Esophagus muscularis mucosa (tissue), 4 donors: ENCODE measurements at regions not wholly inside any gene's neighbourhood (a gene's known extent, or its start where the extent isn't known, plus 50 kb on each side); places are given as distances from the start of the nearest gene placed in this dataset.

Source experiments
- DNase-seq: peaks from one replicate; pipeline ENCODE4 v3.0.0-alpha.2; 2017; ENCODE audit errors: extremely low spot score
- H3K27ac ChIP-seq, 4 donors: fragments of 200-600 bp; sonication (generic); replicated peaks in 1 of 4; 1 replicate in 3 of 4; 2 replicates in 1 of 4; pipeline ENCODE4 v1.5.1; 2016 to 2019; ENCODE audit warnings: mild to moderate bottlenecking in 1 of 4
- H3K27me3 ChIP-seq, 4 donors: fragments of 200-600 bp; sonication (generic); one replicate each; pipeline versions ENCODE4 v1.5.1 to v1.6.0; 2016 to 2019
- H3K36me3 ChIP-seq, 4 donors: fragments of 200-600 bp; sonication (generic); one replicate each; pipeline ENCODE4 v1.5.1; 2016 to 2019
- H3K4me1 ChIP-seq, 4 donors: fragments of 200-600 bp; sonication (generic); one replicate each; pipeline ENCODE4 v1.5.1; 2016 to 2019
- H3K4me3 ChIP-seq, 4 donors: fragments of 200-600 bp; sonication (generic); 1 replicate in 2 of 4; 2 replicates in 2 of 4; pipeline ENCODE4 v1.5.1; 2016 to 2019; ENCODE audit warnings: mild to moderate bottlenecking in 4 of 4, moderate library complexity in 1 of 4
- H3K9me3 ChIP-seq, 4 donors: fragments of 200-600 bp; sonication (generic); 1 replicate in 3 of 4; 2 replicates in 1 of 4; pipeline ENCODE4 v1.5.1; 2016 to 2019
- CTCF ChIP-seq, 3 experiments: fragments of 200-600 bp in 2 of 3; fragments of 450-650 bp in 1 of 3; sonication (generic) in 2 of 3; IDR thresholded peaks; one replicate each; pipeline ENCODE4 v1.5.1; 2017 to 2019; ENCODE audit warnings: antibody characterized with exemption in 3 of 3, mild to moderate bottlenecking in 2 of 3, moderate library complexity in 1 of 3
- EP300 ChIP-seq: sonication (generic); formaldehyde crosslinking; IDR thresholded peaks from one replicate; pipeline ENCODE4 v1.6.1; 2017; ENCODE audit warnings: antibody characterized with exemption
- POLR2A ChIP-seq: fragments of 450-650 bp; IDR thresholded peaks from one replicate; pipeline ENCODE4 v1.6.1; 2017; ENCODE audit warnings: antibody characterized with exemption, moderate library complexity, mild to moderate bottlenecking, low read depth
- POLR2AphosphoS5 ChIP-seq, 2 donors: sonication (generic); formaldehyde crosslinking; IDR thresholded peaks; one replicate each; pipeline ENCODE4 v1.6.1; 2017; ENCODE audit warnings: antibody characterized with exemption in 2 of 2
- WGBS: methylation state at CpG from one replicate; pipeline ENCODE4 v1.1.5; 2018; 5-methylcytosine and 5-hydroxymethylcytosine counted together
- intact Hi-C: fragments of 100-400 bp; cut with DNase I; formaldehyde crosslinking; loops from one replicate; pipeline ENCODE4 v1.15.1; 2023

- Histone ChIP-seq H3K4me3 (no peak overlapping the region), H3K9me3 (no peaks in the 10 kb centered on the region), H3K27ac (no peak overlapping the region), H3K4me1 (no peaks in the 10 kb centered on the region), H3K27me3 (no peaks in the 10 kb centered on the region), H3K36me3 (no peaks in the 10 kb centered on the region)
- no peak for DNase-seq
- 91% methylated on average over 6 of the region's 6 CpGs for WGBS
- intact Hi-C loops, result no loop called here
- no peak for TF ChIP-seq POLR2A
- TF ChIP-seq CTCF (IDR thresholded peaks at IDR 0.05), result no peak
- TF ChIP-seq POLR2AphosphoS5 (IDR thresholded peaks at IDR 0.05), result no peak
- no peak for TF ChIP-seq EP300
Observed at GRCh38 chr14:83118029-83118428, 1584.4 kb upstream of the SEL1L start.

DNA sequence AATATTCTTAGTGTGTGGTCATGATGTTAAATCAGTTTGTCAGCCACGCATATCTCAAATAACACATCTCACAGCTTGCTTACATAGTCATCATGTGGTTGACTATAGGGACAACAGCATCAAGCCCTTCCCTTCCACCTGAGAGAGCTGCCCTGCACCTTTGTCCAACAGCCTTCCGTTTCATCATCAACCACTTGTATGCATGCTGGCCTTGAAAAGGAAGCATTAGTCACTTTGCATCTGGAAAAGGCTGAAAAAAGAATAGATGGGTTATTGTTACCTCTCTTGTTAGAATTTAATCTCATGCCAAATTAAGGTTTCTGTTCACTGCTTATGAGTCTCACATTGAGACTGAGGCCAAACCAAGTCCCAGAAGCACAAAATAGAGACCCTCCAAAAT is 1586.5 kb upstream of the SEL1L start:
- Histone ChIP-seq H3K9me3 (no peaks in the 10 kb centered on the region), H3K4me3 (no peak overlapping the region), H3K4me1 (no peaks in the 10 kb centered on the region), H3K27ac (no peak overlapping the region), H3K27me3 (no peaks in the 10 kb centered on the region), H3K36me3 (no peaks in the 10 kb centered on the region)
- no peak for DNase-seq
- TF ChIP-seq CTCF (IDR thresholded peaks at IDR 0.05), result no peak
- TF ChIP-seq POLR2AphosphoS5 (IDR thresholded peaks at IDR 0.05), result no peak
- no peak for TF ChIP-seq POLR2A
- no peak for TF ChIP-seq EP300
- WGBS, result 94% methylated on average over 2 of the region's 2 CpGs
- intact Hi-C loops, result no loop called here

DNA sequence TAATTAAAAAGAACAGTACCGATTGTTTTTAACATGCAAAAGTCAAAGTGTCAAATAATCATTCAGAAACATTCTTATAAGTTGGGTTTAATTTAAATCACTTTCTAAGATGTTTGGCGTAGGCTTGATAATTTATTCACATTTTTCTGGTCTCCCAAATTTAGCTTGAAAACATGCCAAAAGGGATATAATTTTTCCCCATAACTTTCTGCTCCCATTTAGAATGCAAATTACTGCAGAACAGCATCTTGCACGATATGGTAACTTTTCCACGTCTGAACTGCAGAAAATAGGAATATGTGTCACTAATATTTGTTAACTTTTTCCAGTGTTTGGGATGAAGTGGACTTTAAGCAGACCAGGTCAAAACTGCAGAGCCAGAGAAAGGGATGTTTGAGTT is 1592.4 kb upstream of the SEL1L start:
- no peaks in the 10 kb centered on the region for H3K9me3 ChIP-seq
- 71% methylated on average over 4 of the region's 4 CpGs for WGBS
- intact Hi-C loops, result no loop called here

GRCh38 chr14:83128783-83129182 is 1595.1 kb upstream of the SEL1L start:
- Histone ChIP-seq H3K9me3 (no peaks in the 10 kb centered on the region), H3K27me3 (no peaks in the 10 kb centered on the region), H3K27ac (no peak overlapping the region), H3K4me1 (peaks cover 0 to 6% (median 1%) of the 10 kb centered on the region in 4 donors), H3K36me3 (no peaks in the 10 kb centered on the region), H3K4me3 (no peak overlapping the region)
- WGBS, result 84% methylated on average over 4 of the region's 4 CpGs
- DNase-seq, result no peak
- intact Hi-C loops, result no loop called here
- no peak for TF ChIP-seq POLR2A
- TF ChIP-seq CTCF (IDR thresholded peaks at IDR 0.05), result no peak
- TF ChIP-seq EP300, result no peak
- no peak for TF ChIP-seq POLR2AphosphoS5 (IDR thresholded peaks at IDR 0.05)

More for the DNA sequence above, 1592.4 kb upstream of the SEL1L start:
- no peaks in the 10 kb centered on the region for H3K4me1 ChIP-seq
- H3K27me3 ChIP-seq, result no peaks in the 10 kb centered on the region
- no peaks in the 10 kb centered on the region for H3K36me3 ChIP-seq
- TF ChIP-seq POLR2A (no peak), EP300 (no peak)
- DNase-seq, result no peak
- H3K4me3 ChIP-seq, result no peak overlapping the region
- no peak overlapping the region for H3K27ac ChIP-seq

DNA sequence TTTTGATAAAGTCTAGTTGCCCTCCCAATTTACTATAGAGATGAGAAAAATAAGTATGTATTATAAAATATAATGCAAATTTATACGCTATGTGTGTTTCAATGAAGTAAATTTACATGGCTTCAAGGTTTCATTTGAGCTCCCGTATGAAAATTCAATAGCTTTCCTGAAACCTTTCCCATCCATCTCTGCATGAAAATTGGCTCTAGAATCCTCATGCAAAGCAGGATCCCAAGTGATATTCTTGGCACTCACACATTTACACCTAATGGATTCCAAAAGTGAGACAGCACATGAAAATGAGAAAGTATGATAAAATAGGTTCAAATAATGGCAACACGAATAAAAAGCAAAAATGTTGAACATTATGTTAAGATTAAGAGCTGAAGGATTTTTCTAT is 1595.8 kb upstream of the SEL1L start:
- no peaks in the 10 kb centered on the region for H3K27me3 ChIP-seq
- DNase-seq, result no peak
- H3K27ac ChIP-seq, result no peak overlapping the region
- peaks cover 0 to 6% (median 3%) of the 10 kb centered on the region in 4 donors for H3K4me1 ChIP-seq
- H3K36me3 ChIP-seq, result no peaks in the 10 kb centered on the region
- 84% methylated on average over 3 of the region's 3 CpGs for WGBS
- no peaks in the 10 kb centered on the region for H3K9me3 ChIP-seq
- no peak overlapping the region for H3K4me3 ChIP-seq
- TF ChIP-seq EP300, result no peak
- intact Hi-C loops, result no loop called here

- Histone ChIP-seq H3K27me3 (no peaks in the 10 kb centered on the region), H3K36me3 (no peaks in the 10 kb centered on the region), H3K4me1 (peaks cover 0 to 6% (median 3%) of the 10 kb centered on the region in 4 donors), H3K9me3 (no peaks in the 10 kb centered on the region), H3K4me3 (no peak overlapping the region), H3K27ac (no peak overlapping the region)
- no peak for TF ChIP-seq POLR2A
- TF ChIP-seq EP300, result no peak
- no peak for TF ChIP-seq CTCF (IDR thresholded peaks at IDR 0.05)
- TF ChIP-seq POLR2AphosphoS5 (IDR thresholded peaks at IDR 0.05), result no peak
- DNase-seq, result no peak
- 77% methylated on average over 9 of the region's 9 CpGs for WGBS
- intact Hi-C loops, result no loop called here
Observed at GRCh38 chr14:83133981-83134645, 1600.5 kb upstream of the SEL1L start.
